T-helper 1 cell treated with Interleukin-12 subunit alpha and Interleukin-12 subunit beta and Interleukin-4 antibody, amounts not matched to agents 30 ng/mL and 1 ng/mL, for 36 hours (primary cell): ENCODE measurements at regions not wholly inside any gene's neighbourhood (a gene's known extent, or its start where the extent isn't known, plus 50 kb on each side); places are given as distances from the start of the nearest gene placed in this dataset.

Source experiments
- intact Hi-C: fragments of 100-400 bp; cut with micrococcal nuclease; formaldehyde crosslinking; loops from one replicate; pipeline ENCODE4 v1.15.1; 2024

DNA sequence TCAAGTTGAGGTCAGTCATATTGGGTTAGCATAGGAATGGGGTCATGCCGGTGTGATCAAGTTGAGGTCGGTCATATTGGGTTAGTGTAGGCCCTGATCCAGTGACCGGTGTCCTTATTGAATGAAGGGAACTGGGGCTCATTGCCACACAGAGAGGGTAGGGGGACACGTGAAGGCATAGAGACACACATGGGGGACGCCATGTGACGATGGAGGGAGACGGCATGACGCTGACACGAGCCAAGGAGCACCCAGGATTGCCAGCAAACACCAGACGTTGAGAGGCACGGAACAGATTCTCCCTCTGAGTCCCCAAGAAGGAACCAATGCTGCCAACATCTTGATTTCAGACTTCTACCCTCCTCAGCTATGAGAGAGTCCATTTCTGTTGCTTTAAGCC, 136.9 kb upstream of the ZBTB40 start:
- intact Hi-C loops: no loop called here

DNA sequence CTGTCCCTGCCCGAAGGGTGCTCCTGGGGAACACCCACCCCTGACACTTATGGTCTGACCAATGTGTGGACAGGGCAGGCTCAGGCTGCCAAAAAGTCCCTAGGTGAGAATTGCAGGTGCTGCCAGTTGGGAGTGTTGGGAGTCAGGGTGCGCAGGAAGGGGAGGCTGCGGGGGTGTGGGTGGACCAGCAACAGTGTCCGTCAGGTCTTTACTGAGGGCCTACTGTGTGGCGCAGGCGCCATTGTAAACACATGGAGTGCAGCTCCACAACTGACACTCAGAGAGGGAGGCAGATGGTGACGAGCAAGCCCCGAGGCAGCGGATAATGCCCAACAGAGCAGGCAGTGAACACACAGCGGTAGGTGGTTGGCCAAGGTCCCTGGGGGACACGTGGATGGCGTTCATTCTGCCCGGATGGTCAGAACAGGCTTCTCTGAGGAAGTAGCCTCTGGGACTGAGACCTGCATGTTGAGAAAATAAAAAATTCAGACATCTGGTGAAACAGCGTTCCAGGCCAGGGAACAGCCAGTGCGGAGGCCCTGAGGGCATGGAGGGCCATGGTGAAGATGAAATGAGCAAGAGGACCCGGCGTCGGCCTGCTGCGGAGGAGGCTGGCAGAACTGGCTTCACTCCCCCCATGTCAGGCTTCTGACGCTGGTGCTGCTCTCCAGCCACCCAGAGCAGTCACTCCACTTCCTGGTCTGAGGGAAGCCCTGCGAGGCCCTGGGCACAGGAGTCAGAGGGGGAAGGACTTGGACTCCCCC, 136.2 kb upstream of the ZBTB40 start:
- intact Hi-C loops: no loop called here

DNA sequence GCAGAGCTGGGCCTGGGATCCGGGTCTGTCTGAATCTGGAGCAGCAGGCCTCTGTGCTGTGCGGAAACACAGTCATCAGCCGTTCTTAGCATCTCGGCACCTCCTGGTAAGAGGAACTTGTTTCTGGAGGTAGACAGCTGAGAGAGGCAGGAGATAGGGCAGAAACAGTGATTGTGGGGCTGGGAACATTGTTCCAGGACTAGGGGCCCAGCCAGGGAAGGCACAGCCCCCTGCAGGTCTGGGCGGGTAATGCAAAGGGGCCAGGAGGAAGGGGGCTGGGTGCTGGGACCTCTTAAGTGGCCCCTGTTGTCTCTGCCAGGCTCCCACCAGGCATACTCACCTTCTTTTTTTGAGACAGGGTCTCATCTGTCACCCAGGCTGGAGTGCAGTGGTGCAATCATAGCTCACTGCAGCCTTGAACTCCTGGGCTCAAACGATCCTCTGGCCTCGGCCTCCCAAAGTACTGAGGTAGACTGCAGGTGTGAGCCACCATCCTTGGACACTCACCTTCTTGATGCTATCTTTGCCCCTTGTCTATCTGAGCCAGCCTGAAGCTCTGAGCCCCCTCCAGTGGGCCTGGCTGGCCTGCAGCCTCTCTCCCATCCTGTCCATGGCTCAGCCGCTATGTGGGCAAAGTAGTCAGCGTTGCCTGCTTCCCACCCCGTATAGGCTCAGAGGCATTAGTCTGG, 134.3 kb upstream of the ZBTB40 start:
- intact Hi-C loops: no loop called here

DNA sequence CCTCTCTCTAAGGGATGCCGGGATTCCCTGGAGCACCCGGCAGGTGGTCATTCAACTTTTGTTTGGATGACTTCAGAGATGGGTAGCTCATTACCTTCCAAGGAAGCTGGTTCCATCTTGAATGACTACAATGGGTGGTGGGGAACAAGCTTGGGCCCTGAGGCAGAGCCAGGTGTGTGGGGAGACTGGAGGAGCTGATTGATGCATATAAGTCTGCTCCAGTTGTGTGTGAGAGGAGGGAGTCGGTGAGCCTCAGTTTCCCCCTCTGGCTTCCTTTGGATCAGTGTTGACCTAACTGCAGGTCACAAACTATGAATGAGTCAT, 133.8 kb upstream of the ZBTB40 start:
- intact Hi-C loops: no loop called here

DNA sequence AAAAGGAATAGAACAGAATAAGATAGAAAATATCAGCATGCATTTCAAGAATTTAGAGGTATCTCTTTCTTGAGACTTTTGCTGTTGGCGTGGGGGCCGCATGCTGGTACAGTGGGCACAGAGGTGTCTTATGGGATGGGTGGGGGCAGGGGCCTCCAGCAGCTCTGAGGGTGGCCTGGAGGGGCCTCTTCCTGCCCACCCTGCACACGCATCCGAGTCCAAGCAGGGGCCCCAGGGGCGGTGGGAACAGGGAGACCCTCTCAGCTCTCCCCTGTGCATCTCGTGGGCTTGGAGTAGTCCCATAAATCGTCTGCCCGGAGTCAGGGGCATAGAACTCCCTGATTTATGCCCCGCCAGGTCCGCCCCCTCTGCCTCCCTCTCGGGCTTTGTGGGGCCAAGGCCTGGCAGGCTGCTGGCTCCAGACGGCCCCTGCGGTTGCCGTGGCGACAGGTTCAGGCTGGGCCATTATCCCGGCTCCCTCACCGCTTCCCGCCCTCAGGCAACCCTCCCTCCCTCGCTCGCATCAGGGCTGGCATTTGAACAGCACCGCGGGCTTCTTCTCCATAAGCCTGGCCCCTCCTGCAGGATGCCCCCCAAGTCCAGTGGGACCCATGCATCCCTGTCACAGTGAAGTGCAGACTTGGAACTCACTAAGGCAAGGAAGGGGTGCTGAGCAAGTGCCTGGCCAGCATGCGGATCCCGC, 133.2 kb upstream of the ZBTB40 start:
- intact Hi-C loops: no loop called here

DNA sequence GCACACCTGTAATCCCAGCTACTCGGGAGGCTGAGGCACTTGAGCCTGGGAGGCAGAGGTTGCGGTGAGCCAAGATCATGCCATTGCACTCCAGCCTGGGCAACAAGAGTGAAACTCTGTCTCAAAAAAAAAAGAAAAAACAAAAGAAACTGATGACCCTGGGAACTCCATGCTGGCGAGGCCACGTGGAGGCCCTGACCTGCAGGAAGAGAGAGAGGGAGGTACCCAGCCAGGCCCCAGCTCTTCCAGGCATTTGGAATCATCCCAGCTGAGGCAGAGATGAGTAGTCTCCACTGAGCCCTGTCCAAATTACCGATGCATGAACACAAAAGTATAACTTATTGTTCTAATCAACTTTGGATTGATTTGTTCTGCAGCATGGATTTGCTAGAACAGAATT, 132.0 kb upstream of the ZBTB40 start:
- intact Hi-C loops: no loop called here

DNA sequence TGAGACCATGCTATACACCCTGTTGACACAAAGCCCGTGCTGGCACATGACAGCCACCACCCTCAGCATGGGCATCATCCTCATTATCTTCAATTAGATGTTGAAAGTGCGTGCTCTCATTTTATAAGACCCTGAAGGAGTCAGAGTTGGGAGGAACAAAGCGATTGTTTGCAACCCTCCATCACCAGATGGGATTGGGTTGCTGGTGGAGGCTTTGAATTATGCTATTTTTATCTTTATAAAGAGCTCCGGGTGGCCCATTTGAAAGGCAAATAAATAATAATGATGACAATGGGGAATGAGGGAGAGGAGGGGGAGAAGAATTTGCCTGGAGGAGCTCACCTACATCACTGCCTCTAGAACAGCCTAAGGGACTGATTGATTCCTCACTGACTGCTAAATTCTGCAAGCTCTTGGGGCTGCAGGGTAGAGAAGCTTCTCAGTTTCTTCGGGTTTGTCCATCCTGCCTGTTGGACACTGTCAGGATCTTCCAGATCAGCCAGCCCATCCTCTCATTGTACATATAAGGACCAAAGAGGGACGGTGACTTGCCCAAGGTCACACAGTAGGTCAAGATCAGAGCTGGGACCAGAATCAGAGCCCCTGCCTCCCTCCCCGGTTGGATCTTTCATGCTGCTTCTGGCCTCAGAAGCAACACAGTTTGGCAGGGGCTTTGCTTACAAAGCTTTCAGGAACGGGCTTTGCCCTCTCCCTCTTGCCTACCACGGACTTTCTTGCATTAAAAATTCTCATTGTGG, 130.9 kb upstream of the ZBTB40 start:
- intact Hi-C loops: no loop called here

DNA sequence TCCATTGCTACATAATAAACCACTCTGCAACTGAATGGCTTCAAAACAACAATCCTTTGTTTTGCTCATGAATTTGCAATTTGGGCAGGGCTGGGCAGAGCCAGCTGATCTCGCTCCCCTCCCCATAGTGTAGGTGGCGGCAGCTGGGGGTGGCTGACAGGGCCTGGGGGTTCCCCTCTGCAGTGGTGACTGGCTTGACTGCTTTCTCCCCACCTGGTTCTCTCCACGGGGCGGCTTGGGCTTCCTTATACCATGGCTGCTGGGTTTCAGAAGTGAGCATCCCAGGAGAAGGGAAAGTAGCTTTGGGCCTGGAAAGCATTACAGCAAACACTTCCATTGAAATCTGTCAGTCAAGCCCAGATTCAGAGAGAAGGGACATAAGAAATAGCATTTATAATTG, 129.7 kb upstream of the ZBTB40 start:
- intact Hi-C loops: no loop called here

DNA sequence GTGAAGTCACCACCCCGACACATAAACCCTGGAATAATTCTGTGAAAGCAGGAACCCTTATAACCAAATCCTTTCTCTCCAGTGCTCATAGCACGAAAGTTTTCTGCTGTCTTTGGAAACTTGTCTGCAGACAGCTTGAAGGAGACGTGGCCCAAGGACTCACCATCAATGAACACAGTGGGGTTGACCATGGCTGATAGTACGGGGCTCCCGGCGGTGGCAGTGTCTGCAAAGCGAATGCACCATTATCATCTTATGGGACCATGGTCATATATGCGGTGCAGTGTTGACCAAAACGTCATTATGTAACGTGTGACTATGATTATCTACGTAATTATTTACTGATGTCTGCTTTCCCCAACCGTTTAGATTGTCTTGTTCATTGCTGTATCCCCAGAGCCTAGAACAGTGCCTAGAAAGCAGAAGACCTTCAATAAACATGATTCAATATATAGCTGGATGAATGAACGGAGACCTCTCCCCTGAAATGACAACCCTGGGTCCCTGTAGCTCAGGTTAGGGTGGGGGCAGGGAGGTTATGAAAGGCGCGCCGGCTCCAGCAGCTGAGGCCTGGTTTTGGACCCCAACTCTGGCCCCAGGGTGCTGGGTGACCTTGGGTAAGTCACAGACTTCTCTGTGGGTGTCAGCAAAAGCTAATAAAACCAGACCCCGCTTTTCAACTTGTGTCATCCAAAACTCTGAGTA, 128.4 kb upstream of the ZBTB40 start:
- intact Hi-C loops: no loop called here

DNA sequence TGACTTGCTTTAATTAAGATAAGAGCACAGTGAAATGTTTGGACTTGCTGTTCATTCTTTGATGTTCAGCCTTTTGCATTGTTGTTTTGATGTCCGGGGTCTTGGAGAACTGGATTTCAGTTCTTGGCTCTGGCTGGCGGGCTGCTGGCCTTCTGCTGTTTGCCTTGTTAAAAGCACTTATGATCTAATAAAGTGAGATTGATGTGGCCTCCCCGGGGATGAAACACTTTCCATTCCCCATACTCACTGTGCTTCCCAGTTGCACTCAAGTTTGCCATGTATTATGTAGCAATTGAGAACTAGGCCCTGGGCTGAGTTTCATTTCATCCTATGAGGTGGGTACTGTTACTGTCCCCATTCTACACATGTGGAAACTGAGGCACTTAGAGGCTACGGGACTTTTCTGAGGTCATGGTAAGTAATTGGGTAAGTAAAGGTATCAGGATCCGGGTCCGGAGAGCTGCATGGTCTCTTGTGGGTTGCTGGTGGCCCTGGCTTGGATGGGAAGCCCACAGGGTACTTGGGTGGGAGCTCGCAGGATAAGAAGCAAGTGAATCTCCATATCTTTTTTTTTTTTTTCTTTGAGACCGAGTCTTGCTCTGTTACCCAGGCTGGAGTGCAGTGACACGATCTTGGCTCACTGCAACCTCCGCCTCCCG, 127.7 kb upstream of the ZBTB40 start:
- intact Hi-C loops: no loop called here

DNA sequence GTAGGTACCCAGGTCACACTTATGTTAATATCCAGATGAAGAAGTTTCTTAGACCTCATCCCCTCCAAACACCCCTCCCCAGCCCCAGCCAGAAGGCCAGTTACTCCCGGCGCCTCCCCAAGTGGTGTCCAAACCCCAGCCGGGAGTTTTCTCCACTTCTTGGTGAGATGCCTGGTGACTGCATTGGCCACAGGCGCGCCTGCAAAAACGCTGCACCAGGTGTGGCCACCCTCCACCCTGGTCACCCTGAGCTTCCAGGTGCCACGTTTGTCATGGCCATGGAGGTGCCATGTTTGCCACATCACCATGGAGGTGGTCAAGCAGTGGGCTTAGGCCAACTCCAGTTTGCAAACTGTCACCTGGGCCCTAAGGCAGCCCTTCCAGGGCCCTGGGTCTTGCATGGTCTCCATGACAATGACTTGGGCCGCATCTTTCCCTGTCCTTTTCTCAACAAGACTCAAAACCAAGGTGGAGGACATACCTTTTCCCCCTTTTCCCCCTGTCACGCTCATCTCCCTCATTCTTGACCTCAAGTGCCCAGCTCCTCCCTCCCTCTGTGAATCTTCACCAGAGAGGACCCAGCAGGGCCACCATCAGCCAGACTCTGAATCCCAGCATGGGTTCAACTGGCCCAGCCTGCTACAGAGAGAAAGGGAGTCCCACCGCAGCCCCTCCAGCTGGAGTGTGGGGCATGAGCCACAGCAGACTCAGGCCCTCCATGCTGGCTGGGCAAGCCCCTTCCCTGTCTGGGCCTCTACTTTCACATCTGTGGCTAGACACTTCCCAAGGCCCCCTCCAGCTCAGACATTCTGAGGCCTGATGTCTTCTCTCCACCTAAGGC, 125.9 kb upstream of the ZBTB40 start:
- intact Hi-C loops: no loop called here

DNA sequence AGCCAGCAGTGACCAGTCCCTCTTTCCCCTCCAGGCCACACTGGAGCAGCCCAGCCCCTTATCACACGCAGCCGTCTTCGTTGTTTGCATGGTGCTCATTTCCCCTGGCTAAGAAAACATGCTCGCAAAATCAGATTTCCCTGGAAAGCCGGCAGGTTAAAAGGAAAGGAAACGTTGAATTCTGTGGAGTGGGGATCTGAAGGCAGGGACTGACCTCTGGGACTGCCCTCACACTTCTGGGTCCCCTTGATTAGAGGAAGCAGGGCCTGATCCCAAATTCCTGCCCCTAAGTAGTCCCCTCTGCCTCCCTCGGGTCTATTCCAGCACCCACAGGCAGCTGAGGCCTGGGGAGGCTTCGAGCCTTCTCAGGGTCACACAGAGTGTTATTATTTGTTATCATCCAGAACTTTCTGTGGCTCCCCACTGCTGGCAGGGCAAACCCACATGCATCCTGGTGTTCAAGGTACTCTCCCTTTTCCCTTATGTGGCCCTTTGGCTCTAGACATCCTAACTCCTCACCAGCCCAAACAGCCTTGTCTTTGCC, 125.2 kb upstream of the ZBTB40 start:
- intact Hi-C loops: no loop called here

DNA sequence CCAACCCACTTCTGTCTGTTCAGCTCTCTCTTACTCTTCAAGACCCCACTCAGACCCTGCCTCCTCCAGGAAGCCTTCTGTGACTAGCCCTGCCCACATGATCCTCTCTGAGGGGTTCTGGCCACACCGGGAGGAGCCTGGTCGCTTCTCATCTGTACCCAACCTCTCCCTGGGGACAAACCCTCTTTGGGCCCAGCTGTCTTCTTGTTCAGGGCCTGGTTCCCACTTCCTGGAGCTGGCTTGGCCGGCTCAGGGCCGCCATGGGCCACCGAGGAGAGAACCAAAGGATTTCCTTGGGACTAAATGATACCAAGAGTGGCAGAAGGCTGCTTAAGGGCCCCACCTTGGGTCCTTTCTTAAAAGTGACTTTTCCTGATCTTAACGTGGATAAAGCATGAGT, 124.7 kb upstream of the ZBTB40 start:
- intact Hi-C loops: no loop called here

DNA sequence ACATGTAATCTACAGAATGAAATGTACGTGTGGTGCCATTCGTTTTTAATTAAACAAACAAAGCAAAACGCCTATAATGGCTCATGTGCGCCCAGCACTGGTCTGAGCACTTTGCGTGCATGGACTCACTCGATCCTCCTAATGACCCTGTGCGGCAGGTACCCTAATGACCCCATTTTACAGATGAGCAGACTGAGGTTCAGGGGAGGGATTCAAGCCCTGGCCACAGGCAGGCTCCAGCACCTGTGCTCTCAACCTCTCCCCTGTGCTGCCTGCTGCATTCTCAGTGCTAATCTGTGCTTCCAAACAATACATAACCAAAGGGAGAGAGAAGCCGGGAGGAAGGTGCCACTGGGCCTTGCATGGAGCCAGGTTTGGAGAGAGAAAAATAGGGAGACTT, 124.2 kb upstream of the ZBTB40 start:
- intact Hi-C loops: no loop called here

DNA sequence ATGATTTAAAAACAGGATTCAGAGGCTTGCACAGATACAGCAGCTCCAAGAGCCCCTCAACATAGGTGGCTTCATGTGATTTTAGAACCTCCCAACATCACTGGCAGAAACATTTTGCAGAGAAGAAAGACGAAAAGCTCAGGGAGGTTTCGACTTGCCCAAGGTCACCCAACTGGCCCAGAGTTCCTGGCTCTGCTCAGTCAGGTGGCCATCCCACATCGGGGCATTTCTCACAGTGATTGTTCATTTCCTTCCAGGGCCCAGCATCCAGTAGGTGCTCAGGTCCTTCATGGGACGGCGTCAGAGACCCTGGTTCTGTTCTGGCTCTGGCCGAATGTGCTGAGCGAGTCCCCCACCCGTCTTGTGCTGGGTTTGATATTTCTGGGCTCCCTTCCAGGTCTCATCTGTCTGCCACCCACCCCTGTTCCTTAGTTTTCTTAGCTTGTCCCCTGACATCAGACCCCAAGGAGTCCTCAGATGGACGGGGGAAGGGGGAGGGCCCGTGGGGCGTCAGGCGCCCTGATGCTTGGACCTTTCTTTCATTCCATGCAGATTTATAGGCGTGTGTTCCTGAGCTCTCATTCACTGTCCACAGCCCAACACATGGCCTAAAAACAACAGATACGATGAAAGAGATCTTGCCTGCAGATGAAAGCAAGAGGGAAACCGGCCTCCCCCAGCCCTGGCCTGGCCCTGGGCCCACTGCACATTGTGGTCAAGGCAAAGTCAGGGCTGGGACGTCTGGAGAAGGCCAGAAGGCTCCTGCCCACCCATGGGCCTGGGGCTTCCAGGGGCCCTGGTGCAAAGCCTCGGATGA, 123.1 kb upstream of the ZBTB40 start:
- intact Hi-C loops: no loop called here

DNA sequence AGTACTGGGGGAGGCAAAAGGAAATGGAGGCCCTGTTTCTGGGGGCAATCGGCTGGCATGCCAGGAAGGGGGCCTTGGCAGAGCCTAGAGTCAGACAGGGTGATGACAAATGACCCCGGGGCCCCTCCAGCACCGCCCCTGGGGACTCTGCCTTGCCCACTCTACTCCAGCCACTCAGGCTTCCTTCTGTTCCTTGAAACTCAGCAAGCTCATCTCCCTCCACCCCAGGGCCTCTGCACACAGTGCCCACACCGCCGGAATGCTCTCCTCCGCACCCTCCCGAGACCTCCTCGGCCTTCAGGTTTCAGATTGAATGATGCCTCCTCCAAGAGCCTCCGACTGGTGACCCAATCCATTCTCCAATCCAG, 122.5 kb upstream of the ZBTB40 start:
- intact Hi-C loops: no loop called here

DNA sequence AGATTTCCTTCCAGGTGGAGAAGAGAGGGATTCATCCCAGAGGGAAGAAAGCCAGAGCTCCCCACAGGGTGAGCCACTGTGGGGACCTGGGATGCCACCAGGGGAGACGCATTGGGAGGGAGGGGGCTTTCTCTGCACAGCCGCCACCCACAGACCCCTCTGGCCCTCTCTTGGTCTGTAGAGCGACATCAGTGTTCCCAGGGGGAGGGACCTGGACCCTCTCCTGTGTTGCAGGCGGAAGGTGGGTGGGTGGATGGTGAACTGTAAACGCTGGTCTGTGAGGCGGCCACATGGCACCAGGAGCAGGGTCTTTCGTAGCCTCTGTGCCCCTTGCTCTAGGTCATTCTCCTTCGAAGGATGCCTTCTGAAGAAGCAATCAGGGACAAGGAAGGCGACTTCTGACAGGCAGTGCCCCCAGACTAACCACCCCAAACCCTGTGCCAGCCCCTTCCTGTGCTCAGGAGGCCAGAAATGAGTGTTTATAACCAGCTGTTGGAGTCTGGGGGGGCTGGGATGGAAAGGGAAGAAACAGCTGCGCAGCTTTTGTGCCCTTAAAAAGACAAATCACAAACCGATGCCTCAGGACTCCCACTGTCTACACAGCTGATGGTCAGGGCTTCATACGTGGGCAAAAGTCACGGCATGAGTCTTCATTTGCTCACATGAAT, 121.4 kb upstream of the ZBTB40 start:
- intact Hi-C loops: no loop called here

DNA sequence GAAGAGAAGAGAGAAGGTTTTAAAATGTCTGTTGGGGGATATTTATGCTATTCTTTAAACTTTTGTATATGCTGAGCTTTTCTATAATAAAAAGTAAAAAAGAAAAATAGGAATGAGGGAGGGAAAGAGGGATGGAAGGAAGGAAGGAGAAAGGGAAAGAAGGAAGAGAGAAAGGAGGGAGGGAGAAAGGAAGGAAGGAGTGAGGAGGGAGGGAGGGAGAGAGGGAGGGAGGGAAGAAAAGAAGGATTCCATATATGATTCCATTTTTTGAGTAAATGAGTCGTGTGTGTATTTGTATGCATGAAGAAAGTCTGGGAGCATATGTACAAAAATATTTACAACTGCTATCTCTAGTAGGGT, 120.9 kb upstream of the ZBTB40 start:
- intact Hi-C loops: no loop called here
